Colonic mucosa (tissue), 4 donors: ENCODE measurements at regions not wholly inside any gene's neighbourhood (a gene's known extent, or its start where the extent isn't known, plus 50 kb on each side); places are given as distances from the start of the nearest gene placed in this dataset.

Source experiments
- DNase-seq: peaks from one replicate; pipeline ENCODE4 v3.0.0-alpha.2; 2020
- H3K27ac ChIP-seq: fragments of 200-600 bp; one replicate; pipeline ENCODE4 v1.8.0; 2021
- H3K27me3 ChIP-seq: fragments of 200-600 bp; one replicate; pipeline ENCODE4 v1.8.0; 2021
- H3K36me3 ChIP-seq: fragments of 200-600 bp; one replicate; pipeline ENCODE4 v1.8.0; 2021
- H3K4me1 ChIP-seq: fragments of 200-600 bp; one replicate; pipeline ENCODE4 v1.8.0; 2021; ENCODE audit warnings: mild to moderate bottlenecking
- H3K4me3 ChIP-seq: fragments of 200-600 bp; one replicate; pipeline ENCODE4 v1.8.0; 2021
- H3K9ac ChIP-seq, 2 donors: one replicate each; pipeline ENCODE4 v1.7.0; 2013; ENCODE audit warnings: control low read depth in 2 of 2, low read depth in 2 of 2, low read length in 2 of 2
- H3K9me3 ChIP-seq: fragments of 200-600 bp; one replicate; pipeline ENCODE4 v1.8.0; 2021
- intact Hi-C: fragments of 100-400 bp; cut with DNase I; formaldehyde crosslinking; loops from one replicate; pipeline ENCODE4 v1.14.1; 2022
- TF ChIP-seq, protein P1 (sequence below): fragments of 200-600 bp; IDR thresholded peaks from one replicate; pipeline ENCODE4 v1.8.0; 2022; ENCODE audit warnings: antibody characterized with exemption, mild to moderate bottlenecking
- donor health status: healthy.
- donor health status: DM: no; HTN: no; CAD: no.
- donor health status: DM: no; HTN: no; CAD: no.

- intact Hi-C loops: no loop called here
- TF ChIP-seq, protein P1, sequence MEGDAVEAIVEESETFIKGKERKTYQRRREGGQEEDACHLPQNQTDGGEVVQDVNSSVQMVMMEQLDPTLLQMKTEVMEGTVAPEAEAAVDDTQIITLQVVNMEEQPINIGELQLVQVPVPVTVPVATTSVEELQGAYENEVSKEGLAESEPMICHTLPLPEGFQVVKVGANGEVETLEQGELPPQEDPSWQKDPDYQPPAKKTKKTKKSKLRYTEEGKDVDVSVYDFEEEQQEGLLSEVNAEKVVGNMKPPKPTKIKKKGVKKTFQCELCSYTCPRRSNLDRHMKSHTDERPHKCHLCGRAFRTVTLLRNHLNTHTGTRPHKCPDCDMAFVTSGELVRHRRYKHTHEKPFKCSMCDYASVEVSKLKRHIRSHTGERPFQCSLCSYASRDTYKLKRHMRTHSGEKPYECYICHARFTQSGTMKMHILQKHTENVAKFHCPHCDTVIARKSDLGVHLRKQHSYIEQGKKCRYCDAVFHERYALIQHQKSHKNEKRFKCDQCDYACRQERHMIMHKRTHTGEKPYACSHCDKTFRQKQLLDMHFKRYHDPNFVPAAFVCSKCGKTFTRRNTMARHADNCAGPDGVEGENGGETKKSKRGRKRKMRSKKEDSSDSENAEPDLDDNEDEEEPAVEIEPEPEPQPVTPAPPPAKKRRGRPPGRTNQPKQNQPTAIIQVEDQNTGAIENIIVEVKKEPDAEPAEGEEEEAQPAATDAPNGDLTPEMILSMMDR: no peak
Measured at GRCh38 chr2:194126418-194126817, 1530.6 kb upstream of the SLC39A10 start.

DNA sequence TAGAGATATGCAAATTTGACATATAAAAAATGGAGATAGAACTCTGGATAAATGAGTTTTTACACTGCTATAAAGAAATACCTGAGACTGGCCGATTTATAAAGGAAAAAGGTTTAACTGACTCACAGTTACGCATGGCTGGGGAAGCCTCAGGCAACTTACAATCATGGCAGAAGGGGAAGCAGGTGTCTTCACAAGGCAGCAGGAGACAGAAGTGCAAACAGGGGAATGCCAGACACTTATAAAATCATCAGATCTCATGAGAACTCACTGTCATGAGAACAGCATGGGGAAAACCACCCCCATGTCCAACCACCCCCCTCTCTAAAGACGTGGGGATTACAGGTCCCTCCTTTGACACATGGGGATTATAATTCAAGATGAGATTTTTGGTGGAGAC, 1540.2 kb upstream of the SLC39A10 start:
- Histone ChIP-seq H3K9ac (no peak overlapping the region), H3K9me3 (no peaks in the 10 kb centered on the region), H3K27ac (no peak overlapping the region), H3K4me1 (no peaks in the 10 kb centered on the region), H3K4me3 (no peak overlapping the region), H3K27me3 (no peaks in the 10 kb centered on the region), H3K36me3 (no peaks in the 10 kb centered on the region)
- TF ChIP-seq, protein P1: no peak
- intact Hi-C loops: no loop called here
- no peak for DNase-seq

More at GRCh38 chr2:194126418-194126817, 1530.6 kb upstream of the SLC39A10 start:
- Histone ChIP-seq H3K4me3 (no peak overlapping the region), H3K9ac (no peak overlapping the region), H3K27me3 (no peaks in the 10 kb centered on the region), H3K27ac (no peak overlapping the region), H3K36me3 (no peaks in the 10 kb centered on the region), H3K4me1 (no peaks in the 10 kb centered on the region), H3K9me3 (no peaks in the 10 kb centered on the region)
- no peak for DNase-seq

DNA sequence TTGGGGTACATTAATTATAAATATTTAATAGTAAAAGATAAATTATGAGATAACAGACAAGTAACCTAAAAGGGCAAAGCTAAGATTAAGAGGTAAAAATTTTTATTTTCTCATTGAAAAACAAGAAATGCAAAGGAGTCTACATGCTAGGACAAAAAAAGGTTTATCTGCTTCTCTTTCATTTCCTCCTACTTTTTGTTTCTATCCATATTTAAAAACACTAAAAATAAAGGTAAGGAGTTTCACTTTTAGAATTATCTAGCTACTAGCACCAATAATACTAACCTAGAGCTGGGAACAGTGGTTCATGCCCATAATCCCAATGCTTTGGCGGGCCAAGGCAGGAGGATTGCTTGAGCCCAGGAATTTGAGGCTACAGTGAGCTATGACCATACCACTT, 1551.7 kb upstream of the SLC39A10 start:
- intact Hi-C loops: no loop called here
- no peak overlapping the region for H3K27ac ChIP-seq

DNA sequence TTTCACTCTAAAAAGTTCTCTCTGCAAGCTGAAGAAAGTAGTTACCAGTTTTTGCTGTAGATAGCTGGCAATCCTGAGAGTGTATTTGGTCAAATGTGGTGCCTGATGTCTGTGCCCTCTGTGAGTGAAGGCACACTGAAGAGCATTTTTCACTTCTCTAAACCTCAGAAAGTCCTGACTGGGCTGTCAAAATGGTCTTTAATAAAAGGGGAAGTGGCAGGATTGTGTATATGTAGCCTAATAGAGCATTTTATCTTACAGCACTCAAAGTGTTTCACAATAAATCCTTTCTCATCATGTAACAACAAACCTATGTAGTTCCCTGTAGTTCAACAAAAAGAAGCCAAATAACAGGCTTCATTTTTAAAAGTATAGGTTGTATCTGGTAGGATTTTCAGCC, 1552.3 kb upstream of the SLC39A10 start:
- no peak overlapping the region for H3K27ac ChIP-seq
- DNase-seq: no peak
- H3K4me3 ChIP-seq: no peak overlapping the region
- TF ChIP-seq, protein P1: no peak
- H3K27me3 ChIP-seq: no peaks in the 10 kb centered on the region
- no peaks in the 10 kb centered on the region for H3K9me3 ChIP-seq
- no peaks in the 10 kb centered on the region for H3K4me1 ChIP-seq
- intact Hi-C loops: no loop called here
- no peak overlapping the region for H3K9ac ChIP-seq
- H3K36me3 ChIP-seq: no peaks in the 10 kb centered on the region

More for the DNA sequence above, 1551.7 kb upstream of the SLC39A10 start:
- H3K9me3 ChIP-seq: no peaks in the 10 kb centered on the region
- TF ChIP-seq, protein P1: no peak
- DNase-seq: no peak
- no peaks in the 10 kb centered on the region for H3K36me3 ChIP-seq
- H3K9ac ChIP-seq: no peak overlapping the region
- no peak overlapping the region for H3K4me3 ChIP-seq
- H3K4me1 ChIP-seq: no peaks in the 10 kb centered on the region
- no peaks in the 10 kb centered on the region for H3K27me3 ChIP-seq

DNA sequence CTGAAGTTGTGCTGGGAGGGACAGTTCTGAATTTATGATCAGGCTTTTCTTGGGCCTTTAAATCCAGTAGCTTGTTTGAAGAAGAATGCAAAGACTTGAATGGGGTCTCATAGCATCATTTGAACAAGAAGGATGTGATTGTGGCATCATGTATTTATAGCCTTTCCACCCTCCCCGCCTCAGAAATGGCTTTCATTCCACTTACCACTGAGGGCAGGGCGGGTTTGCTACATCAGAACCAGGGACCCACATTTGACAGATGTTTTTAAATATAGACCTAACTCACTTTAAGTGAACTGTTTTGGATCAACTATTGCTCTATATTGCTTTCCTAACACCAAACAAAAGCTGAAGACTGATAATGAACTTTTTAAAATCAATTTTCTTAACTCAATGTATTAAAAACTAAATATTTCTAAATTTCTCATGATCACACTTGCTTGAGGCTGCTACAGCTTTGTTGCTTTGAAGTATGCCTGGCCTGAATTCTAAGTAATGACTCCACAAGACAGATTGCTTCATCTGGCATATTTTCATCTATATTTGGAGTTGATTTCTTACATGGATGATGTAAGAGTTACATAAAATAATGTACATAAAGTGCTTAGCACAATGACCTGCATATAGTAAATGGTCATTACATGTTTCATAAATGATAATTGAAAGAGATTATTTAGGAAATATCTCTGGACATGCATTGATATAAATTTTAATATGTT, 1552.9 kb upstream of the SLC39A10 start:
- no peak for DNase-seq
- Histone ChIP-seq H3K4me1 (no peaks in the 10 kb centered on the region), H3K4me3 (no peak overlapping the region), H3K27ac (no peak overlapping the region), H3K27me3 (no peaks in the 10 kb centered on the region), H3K9ac (no peak overlapping the region), H3K9me3 (no peaks in the 10 kb centered on the region), H3K36me3 (no peaks in the 10 kb centered on the region)
- intact Hi-C loops: no loop called here
- TF ChIP-seq, protein P1: no peak
